GM12892 (cell line): ENCODE measurements at regions not wholly inside any gene's neighbourhood (a gene's known extent, or its start where the extent isn't known, plus 50 kb on each side); places are given as distances from the start of the nearest gene placed in this dataset.

Source experiments
- POLR2A ChIP-seq: IDR thresholded peaks from 2 replicates; pipeline ENCODE4 v1.6.1; 2011; ENCODE audit warnings: low read depth, low read length, control low read depth
- POLR2AphosphoS5 ChIP-seq: IDR thresholded peaks from 2 replicates; pipeline ENCODE4 v1.6.1; 2011; ENCODE audit warnings: low read depth, low read length, control low read depth
- TAF1 ChIP-seq: IDR thresholded peaks from 2 replicates; pipeline ENCODE4 v1.6.1; 2011; ENCODE audit warnings: low read depth, mild to moderate bottlenecking, control low read depth, low read length, borderline replicate concordance

DNA sequence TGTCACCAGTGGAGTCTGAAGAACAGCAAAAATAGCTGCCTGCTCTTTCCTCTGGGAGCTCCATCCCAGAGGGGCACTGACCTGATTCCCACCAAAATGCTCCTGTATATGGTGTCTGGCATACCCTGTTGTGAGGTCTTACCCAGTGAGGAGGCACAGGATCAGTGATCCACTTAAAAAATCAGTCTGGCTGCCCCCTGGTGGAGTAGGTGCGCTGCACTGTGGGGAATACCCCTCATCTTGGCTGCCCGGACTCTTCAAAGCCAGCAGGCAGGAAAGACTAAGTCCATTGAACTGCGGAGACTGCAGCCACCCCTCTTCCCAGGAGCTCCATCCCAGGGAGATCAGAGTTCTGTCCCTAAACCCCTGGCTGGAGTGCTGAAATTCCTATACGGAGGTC is 230.9 kb upstream of the HTR1E start:
- TF ChIP-seq POLR2A (no peak), POLR2AphosphoS5 (no peak), TAF1 (no peak)
